GM18907 (cell line): ENCODE measurements at regions not wholly inside any gene's neighbourhood (a gene's known extent, or its start where the extent isn't known, plus 50 kb on each side); places are given as distances from the start of the nearest gene placed in this dataset.

Experiments
- ATAC-seq: cut with Tn5 transposase; IDR thresholded peaks from one replicate; pipeline ENCODE4 v1.9.1; 2021; ENCODE audit warnings: mild to moderate bottlenecking, moderate library complexity; ENCODE audit not compliant: unreplicated experiment

DNA sequence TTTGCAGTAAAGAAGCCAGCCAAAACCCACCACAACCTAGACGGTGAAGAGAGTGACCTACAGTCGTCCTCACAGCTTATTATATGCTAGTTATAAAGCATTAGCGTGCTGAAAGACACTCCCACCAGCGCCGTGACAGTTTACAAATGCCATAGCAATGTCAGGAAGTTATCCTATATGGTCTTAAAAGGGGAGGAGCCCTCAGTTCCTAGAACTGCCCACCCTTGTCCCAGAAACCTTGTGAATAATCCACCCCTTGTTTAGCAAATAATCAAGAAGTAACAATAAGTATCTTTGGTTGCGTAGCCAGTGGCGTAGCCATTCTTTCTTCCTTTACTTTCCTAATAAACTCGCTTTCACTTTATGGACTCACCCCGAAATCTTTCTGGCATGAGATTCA is 227.9 kb upstream of the ARGLU1 start:
- ATAC-seq: peak; percentile 30

DNA sequence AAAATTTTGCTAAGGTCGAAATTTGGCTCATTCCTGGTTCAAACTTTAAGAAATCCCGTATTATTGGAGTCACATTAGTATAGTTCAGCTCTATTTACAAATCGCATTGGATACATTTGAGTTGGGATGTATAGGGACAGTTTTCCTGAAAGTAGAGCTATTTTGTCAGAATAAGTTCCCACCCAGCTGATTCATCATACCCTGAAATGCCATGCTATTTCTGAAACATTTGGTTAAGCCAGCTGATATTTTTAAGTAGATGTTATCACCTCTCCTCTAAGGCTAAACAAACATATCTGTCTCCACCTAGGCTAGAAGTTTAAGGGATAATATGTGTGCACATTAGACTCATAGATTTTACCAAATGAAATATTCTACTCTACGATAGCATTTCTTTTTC is 226.2 kb upstream of the ARGLU1 start:
- no peak for ATAC-seq

DNA sequence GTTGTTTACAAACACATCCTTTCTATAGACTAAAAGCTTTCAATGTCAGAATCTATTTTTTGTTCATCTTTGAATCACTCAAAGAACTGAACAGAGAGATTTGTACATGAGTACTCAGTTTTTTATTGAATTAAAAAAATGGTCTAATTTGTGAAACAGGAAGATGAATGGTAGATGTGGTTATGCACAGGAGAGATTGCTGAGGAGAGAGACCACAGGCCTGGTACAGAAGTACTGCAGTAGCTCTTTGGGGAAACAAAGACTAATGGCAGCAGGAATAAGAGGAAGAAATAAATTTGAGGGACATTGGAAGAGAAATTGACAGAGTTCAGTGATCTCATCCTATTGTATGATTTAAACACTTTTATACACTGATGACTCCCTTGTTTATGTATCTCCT is 222.0 kb upstream of the ARGLU1 start:
- no peak for ATAC-seq

DNA sequence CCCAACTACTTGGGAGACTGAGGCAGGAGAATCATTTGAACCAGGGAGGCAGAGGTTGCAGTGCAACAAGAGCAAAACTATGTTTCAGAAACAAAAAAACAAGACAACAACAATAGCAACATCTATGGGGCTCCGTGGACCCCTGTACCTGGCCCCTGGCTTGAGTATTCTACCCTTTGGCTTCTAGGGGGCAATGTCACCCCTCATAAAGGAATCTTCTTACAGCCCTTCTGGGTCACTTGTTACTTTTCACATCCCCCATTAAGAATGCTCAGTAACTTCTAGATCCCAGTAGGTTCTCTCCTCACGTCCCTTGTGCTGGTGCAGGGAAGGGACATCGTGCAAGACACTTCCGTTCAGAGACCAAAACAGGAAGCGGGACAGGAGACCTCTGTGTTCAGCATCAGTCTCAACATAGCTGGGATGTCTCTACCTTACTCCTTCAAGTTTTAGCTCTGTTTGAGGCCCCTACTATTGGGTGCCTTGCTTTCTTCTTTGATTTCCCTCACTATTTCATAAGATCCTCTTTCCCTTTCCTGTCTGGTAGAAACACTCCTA is 218.1 kb upstream of the ARGLU1 start:
- ATAC-seq: no peak

DNA sequence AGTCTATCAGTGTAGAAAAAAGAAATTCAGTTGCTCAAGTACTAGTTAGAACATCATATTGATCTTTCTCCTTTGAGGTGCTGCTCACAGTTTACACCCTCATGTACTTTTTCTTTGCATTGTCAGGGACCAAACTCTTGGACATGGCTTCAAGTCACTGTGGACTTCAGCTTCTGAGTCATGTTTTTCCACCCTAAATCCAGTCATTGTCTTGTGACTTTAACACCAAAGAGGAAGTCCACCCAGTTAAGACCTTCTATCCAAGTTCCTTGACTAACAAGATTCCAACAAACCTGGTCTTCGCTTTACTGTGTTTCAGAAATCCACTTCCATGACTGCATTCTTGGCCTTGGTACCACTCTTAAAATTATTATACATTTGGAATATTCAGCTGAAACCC is 206.7 kb upstream of the ARGLU1 start:
- ATAC-seq: no peak

DNA sequence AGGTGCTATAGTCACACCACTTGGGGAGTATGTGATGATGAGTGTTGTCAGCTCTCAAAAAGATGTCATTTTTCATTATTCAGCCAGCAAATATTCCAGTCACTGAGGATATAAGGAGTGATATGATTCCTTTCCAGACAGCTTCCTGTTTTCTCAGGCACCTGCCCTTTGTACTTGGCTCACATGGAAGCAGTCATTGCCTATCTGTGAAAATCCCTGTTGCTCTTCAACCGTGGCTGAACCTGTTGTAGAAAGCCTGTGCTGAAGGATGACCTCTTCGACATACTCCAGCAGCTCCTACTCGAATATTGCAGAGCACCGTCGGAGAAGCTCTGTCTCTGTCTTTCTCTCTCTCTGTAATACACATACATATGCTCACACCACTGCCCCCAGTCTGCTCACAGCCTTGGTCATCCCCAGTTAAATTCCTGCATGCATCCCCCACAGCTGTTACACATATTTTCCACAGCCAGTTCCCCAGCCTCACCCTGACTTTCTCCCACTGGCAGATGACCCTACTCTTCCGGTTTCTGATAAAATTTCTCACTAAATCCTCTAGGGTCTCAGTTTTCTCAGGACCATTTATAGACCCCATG is 204.2 kb upstream of the ARGLU1 start:
- ATAC-seq: no peak

DNA sequence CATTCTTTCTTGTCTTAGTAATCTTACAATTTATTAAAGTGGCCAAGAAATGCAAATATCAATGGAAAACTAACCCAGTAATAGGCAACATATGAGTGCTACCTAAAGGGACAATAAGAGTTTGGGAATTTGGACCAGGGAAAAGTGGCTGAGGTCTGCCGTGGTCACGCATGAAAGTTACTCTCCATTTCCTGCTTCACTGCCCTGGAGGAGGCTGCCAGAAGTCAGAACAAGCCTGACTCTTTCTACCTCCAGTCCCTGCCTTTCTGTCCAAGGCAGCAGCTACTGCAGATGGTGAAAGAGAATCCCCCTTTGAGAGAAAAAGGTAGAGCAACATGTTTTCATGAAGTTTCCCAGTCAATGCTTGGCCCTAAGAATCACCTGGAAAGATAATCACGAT is 201.1 kb upstream of the ARGLU1 start:
- ATAC-seq: no peak

DNA sequence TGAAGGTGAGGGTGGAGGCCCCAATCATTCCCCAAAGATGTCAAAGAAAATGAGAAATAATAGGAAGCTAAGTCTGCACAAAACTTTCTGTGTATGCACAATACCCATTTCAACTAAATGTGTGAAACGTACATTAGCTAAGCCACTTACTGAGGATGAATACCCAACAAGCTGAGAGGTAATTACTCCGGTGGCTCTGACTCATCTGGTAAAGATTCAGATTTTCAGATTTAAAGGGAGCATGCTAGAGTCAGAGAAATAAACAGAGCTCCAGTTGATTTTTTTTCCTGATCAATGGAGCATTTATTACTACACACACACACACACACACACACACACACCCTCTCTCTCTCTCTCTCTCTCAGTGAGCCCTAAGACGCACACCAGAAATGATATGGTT is 194.8 kb upstream of the ARGLU1 start:
- ATAC-seq: no peak

DNA sequence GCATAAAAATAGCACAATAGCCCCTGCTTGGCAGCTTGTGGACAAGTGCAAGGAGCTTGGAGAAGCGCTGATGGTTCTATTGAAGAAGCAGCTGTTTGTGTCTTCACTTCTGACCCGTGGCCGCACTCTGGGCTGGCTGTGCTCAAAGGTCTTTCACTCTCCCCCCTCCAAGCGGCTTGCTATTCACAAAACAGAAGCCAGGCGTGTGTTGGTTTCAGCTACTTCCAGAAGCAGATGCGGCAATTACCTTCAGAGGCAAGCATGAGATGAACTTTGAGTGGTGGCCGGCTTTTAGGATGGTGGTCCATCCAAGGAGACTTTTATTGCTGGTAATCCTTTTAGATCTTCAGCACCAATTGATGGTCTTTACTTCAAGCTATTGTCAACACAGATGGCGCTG is 188.5 kb upstream of the ARGLU1 start:
- no peak for ATAC-seq

DNA sequence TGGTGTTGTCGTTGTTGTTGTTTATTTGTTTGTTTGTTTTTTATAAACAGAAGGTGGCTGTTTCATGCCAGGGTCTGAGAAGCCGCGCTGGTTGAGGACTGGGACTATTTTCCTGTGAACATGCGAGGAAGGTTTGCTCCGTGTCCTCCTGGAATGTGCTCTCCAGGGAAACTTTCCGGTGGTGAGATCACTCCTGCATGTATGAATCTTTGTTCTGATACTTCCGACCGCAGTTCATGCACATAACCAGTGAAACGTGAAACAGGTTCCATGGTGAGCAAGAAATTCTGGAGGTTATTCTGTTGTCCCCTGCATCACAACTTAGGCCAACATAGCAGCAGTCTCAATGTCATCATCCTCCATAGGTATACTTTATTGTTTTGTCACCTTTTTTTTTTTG is 187.6 kb upstream of the ARGLU1 start:
- no peak for ATAC-seq

DNA sequence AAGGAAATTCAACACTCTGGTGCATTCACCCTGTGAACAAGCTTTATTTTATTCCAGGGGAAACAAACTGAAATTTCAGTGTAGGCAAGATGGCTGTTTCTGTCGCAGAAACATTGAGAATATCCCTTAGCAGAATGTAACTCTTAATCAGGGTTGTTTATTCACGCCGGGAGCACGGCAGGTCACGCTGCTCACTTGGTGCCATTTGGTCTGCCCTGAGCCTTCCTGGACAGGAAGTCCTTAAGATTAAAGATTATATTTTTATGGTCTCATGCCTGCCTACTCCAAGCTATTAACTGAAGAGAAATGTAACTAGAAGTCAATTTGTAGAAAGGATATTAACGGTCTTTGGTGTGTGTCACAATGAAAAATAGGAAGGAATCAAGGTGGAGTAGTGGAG is 185.3 kb upstream of the ARGLU1 start:
- no peak for ATAC-seq

DNA sequence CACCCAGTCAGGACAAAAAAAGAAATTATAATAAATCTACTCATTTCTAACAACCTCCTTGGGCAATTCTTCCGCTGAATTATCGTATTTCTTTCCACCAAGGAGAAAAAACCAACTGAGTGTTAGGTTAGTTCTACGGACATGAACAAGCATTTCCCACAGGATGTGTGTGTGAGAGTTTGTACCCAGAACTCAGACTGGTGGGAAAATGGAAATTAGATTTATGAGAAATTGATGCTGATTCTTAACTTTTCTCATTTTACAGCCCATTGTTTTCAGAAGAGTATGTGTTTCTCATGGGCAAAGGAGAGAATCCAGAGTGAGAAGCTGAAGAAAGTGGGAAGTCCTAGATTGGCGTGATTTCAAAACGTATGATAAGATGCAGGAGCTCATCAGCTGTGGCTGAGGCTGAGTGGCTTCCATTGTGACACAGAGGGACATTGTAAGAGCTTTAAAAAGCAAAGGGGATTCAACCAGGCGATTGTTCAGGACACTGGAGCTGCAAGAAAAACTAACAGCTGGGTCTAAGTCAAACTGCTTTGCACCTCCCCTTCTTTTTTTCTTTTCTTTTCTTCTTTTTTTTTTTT is 184.7 kb upstream of the ARGLU1 start:
- ATAC-seq: no peak

DNA sequence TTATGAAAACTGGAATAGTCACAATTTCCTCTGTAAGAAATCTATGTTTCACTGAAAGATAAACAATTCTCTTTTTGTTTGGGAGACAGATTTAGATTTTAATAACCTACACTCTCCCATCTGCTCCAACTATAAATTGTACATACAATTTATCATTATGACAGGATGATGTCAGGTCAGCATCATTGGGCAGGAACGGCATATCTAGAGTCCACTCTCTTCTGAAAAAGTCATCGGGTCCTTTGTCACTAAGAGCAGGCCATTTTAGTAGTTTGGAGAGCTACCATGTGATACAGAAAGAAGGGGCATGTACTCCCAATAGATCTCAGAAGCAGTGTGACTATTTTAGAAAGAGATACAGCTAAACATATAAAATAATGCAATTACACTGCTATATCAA is 180.8 kb upstream of the ARGLU1 start:
- no peak for ATAC-seq

DNA sequence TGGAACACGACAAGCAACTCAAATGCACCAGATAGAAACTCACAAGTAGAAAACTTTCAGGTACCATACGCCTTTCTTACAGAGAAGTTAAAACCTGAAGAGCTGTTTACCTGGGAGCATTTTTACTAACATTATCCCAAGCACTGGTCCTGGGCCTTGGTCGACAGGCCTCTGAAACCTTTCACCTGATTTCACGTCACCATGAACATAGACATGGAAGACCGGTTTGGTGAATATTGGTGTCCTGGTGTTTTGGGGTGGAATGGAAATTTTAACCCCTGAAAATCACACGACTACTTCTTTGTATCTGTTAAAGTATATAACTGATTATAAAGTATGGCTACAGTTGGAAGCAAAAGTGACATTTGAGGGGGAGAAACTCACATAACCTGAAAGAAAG is 176.6 kb upstream of the ARGLU1 start:
- no peak for ATAC-seq

DNA sequence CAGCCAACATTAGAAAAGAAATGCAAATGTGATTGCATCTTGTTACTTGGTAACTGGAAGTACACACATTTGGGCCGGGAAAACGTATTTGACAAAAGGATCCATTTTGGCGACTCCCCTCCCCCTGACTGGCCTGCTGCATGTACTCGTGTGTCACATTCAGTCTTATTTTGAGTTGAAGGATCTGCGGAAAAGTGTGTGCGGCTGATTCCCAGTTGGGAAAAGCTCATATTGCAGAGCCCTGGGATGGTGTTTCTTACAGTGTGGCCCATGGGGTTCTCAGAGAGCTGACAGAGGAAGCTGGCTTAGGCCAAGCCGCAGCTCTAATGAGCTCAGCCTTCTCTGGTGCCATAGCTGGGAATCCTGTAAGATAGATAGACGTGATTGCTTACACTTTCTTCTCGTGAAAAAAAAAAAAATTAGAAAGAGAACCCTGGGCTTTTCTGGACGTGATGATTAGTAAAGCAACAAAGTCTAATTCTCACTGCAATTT is 170.3 kb upstream of the ARGLU1 start:
- ATAC-seq: no peak

DNA sequence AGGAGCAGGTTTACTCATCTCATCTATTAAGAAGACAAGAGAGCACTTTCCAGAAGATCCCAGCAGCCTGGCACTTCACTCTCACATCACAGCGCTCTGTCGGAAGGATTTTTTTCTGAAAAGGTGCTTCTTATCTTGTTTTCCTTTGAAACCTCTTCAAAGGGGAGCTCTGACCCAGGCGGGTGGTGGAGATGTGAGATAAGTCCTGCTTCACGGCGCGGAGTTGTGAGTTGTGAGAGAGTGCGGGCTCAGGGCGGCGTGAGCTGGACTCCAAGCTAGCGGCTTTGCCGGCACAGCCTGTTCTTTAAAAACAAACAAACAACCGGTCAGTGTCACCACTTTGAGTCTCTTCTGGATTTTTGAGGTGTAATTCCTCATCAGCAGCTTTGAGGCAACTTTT is 169.0 kb upstream of the ARGLU1 start:
- no peak for ATAC-seq

DNA sequence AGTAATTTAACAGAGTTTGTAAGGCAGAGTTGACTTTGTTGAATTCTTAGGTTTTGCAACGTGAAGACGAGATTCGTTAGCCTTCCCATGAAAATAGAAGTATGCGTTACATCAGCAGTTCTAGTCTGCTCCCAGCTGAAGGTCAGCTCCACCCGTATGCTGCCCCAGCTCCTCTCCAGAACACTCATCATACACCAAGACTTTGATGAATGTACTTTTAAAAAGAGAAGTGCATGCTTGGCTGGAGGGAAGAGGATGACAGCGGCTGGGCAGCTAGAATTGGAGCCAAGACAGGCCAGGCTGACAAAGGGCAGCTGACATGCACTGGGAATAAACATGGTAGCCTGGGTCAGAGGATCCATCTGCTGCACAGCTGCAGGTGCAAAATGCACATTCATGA is 166.3 kb upstream of the ARGLU1 start:
- ATAC-seq: no peak

DNA sequence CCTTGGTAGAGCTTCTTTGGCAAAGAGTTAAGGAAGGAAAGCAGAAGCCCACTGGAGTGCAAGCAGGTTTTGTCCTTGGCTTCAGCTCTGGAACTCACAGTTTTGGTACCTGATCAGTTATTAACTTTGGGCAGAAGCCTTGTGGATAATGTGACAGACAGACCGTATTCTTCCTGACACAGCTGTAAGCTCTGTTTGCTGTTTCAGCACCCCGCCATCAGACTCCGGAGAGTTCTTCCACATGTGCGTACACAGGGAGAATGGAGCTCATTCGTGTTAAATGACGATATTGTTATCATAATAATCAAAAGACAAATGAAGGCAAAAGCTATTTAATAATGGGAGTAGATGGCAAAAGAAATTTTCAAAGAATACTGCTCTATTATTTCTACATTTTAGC is 155.1 kb upstream of the ARGLU1 start:
- no peak for ATAC-seq

DNA sequence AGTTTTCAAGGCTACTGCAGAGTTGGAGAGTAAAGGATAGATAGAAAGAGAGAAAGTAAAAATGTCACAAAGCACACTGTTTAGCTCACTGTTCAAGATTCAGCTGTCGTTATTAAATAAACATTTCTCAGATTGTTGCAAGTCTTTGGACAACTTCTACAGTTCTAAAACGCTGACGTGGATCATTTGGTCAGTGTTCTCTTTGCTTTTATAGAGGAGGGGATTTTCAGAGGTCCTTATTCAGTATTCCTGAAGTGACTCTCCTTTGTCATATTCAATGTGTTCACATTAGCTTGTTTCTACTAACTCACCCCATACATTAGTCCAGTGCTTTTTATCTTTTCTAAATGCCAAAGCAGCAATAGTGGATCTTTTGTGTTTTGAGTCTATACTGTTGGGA is 154.7 kb upstream of the ARGLU1 start:
- ATAC-seq: no peak

DNA sequence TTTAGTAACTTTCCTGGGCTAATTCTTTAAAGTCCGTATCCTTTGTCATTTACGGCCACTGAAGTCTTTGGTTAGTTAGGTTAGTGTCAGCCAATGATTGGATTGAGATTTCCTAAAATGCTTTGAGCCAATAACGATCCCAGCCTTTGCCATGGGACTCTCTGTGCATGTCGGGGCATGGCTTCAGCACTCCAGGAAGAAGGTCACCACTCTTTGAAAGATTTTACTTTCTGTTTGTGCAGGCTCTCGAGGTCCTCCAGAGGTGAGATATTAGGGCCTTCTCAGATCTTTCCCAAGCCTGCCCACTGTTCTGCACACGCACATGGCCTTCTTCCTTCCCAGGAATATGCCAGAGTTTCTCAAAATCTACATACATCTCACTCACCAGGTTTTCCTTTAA is 153.7 kb upstream of the ARGLU1 start:
- no peak for ATAC-seq

DNA sequence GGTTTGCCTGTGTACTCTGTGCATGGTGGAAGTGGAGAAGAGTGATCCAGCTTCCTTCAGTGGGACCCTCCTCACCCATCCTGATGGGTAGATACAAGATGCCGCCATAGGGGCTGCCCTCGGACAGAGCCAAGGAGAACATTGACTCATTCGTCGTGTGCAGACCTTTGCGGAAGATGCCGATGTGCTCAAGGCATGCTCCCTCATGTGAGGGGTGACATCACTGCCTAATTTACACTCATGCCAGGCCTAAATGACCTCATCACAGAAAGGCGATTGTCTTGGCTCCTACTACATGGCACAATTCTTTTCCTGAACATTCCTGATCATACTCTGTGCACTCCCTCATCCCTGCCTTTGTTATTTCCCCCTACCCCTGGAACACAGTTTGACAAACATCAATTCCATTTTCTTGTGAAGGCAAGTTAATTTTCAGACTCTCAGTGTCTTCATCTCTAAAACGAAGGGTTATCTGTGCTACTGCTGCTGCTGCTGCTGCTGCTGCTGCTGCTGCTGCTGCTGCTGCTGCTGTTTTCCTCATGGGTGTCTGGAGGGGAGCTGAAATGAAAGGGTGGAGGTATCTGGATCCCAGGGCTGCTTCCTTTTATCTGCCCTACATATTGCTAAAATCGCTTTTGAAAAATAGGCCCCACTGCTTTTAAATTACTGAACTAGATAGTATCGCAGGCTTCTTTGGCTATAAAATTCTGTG is 146.5 kb upstream of the ARGLU1 start:
- ATAC-seq: no peak

DNA sequence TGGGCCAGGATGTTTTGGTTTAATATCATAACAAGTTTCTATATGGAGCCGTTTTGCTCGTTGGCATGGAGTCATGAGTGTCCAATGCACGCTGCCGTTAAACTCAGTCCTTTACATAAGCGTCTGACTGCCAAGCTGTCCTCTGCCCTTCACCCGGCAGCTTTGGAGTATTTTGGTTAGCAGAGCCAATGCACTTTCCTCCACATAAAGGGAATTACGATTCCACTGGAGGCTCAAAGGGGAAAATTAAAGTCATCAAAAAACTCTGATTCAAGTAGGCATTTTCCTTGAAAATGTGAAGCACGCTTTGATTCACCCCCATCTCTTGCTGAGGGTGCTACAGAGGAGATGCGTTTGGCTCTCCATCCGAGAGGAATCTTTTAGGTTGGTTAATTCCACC is 144.4 kb upstream of the ARGLU1 start:
- ATAC-seq: no peak
